SKM-1 treated with dmso at 0.1 percent for 144 hours (cell line): ENCODE measurements at regions not wholly inside any gene's neighbourhood (a gene's known extent, or its start where the extent isn't known, plus 50 kb on each side); places are given as distances from the start of the nearest gene placed in this dataset.
"Not testable (repeated sequence)": the region's sequence is repeated elsewhere in the genome, so short reads cannot be mapped to it uniquely, and the experiment has no call there.

ENCODE experiments used
- DNase-seq: peaks from one replicate; lab custom pipeline; 2025; ENCODE audit not compliant: unreplicated experiment; lab: John Stamatoyannopoulos, UW

DNA sequence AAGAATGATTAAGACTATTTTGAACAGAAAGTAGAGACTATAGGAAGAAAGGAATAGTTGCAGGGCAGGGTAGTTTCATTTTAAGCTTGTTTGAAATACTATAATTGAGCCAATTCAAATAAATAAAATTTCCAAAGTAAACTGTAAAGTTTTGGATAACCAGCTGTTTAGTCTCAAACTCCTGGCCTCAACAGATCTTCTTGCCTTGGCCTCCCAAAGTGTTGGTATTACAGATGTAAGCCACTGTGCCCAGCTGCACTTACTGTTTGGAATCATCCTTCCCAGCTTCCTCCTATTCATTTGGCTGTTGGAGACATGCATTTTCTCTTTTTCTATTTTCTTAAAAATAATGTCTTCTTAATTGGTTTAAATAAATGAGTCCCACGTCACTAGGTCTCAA is 231.0 kb downstream of the NNT start:
- no peak for DNase-seq

DNA sequence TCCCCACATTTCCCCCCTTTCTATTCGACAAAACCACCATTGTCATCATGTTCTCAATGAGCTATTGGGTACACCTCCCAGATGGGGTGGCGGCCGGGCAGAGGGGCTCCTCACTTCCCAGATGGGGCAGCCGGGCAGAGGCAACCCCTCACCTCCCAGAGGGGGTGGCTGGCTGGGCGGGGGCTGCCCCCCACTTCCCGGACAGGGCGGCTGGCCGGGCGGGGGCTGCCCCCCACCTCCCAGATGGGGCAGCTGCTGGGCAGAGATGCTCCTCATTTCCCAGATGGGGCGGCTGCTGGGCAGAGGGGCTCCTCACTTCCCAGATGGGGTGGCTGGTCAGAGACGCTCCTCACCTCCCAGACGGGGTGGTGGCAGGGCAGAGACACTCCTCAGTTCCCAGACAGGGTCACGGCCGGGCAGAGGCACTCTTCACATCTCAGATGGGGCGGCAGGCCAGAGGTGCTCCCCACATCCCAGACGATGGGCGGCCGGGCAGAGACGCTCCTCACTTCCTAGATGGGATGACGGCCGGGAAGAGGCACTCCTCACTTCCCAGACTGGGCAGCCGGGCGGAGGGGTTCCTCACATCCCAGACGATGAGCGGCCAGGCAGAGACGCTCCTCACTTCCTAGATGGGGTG is 221.5 kb downstream of the NNT start:
- DNase-seq, result not testable (repeated sequence)

DNA sequence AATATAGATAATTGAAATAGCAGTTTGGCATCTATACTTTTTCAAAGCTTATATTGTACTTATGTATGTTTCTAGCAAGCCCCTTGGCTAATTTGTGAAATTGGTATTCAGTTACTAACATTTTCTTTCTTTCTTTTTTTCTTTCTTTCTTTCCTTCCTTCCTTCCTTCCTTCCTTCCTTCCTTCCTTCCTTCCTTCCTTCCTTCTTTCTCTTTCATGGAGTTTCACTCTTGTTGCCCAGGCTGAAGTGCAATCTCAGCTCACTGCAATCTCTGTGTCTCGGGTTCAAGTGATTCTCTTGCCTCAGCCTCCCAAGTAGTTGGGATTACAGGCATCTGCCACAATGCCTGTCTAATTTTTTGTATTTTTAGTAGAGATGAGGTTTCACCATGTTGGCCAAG is 215.4 kb downstream of the NNT start:
- DNase-seq, result not testable (repeated sequence)

DNA sequence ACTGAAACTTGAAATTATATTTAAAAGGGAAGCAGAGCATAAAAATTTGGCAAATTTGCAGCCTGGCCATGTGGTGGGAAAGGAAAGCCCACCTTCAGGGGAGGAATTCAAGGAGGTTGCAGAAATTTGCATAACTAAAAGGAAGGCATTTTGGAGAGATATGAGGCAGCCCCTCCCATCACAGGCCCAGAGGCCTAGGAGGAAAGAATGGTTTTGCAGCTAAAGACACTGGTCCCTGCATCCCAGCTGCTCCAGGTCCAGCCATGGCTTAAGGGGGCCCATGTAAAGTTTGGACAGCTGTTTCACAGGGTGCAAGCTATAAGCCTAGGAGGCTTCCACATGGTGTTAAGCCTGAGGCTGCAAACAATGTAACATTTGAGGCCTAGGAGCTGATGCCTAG is 212.5 kb downstream of the NNT start:
- no peak for DNase-seq

GRCh38 chr5:43804723-43805122 is 201.7 kb downstream of the NNT start:
- DNase-seq, result no peak

DNA sequence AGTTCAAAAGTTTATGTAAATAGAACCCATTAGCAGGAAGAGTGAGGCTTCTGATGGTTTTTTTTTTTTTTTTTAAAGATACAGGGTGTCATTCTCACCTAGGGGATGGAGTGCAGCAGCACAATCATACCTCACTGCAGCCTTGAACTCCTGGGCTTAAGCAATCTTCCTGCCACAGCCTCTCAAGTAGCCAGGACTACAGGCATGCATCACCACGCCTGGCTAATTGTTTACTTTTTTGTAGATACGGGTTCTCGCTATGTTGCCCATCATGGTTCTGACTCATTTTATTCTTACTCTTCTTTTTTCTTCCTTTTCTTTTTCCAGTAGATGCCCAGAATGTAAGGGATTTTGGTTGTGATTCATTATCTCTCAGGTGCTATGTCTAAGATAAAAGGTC is 201.1 kb downstream of the NNT start:
- no peak for DNase-seq

- DNase-seq, result no peak
Measured at GRCh38 chr5:43802651-43803050, 199.7 kb downstream of the NNT start.

- DNase-seq, result no peak
Measured at GRCh38 chr5:43802119-43802518, 199.1 kb downstream of the NNT start.

DNA sequence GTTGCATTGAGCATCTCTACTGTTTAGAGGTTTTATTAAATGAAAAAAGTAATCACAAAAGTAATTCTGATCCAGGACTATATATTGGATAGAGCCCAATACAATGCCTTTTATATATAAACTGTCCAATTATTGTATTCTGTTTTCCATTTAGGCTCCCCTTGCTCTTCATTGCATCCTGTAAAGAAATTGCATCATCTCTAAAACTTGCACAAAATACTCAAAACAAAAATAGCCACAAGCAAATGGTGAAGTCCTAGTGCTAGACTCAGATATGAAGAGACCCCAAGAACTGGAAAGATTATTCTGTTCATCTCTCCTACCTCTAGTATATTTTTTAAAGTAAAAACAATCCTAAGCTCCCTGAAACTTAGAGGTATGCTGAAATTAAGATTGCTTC is 195.8 kb downstream of the NNT start:
- DNase-seq, result no peak

- not testable (repeated sequence) for DNase-seq
Measured at GRCh38 chr5:43791880-43792279, 188.9 kb downstream of the NNT start.

GRCh38 chr5:43785198-43785597 is 182.2 kb downstream of the NNT start:
- DNase-seq, result no peak

GRCh38 chr5:43780586-43780985 is 177.6 kb downstream of the NNT start:
- DNase-seq, result no peak

- no peak for DNase-seq
Measured at GRCh38 chr5:43774881-43775399, 172.0 kb downstream of the NNT start.

DNA sequence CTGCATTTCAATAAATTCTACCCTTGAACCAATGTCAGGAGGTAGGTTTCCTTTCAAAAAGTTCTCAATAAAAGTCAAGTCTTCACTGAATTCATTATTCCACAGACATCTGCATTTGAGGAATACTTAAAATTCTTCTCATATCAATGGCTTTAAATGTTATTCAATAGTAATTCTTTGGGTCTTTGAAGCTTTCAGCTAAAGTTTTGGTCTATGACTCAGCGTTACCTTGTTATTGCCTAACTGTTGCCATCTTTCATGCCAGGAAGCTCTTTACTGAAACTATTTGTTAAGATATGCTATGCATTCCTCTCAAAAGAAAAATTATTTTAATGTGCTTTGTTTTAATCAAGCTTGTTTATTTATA is 170.5 kb downstream of the NNT start:
- peak; percentile 43 for DNase-seq

DNA sequence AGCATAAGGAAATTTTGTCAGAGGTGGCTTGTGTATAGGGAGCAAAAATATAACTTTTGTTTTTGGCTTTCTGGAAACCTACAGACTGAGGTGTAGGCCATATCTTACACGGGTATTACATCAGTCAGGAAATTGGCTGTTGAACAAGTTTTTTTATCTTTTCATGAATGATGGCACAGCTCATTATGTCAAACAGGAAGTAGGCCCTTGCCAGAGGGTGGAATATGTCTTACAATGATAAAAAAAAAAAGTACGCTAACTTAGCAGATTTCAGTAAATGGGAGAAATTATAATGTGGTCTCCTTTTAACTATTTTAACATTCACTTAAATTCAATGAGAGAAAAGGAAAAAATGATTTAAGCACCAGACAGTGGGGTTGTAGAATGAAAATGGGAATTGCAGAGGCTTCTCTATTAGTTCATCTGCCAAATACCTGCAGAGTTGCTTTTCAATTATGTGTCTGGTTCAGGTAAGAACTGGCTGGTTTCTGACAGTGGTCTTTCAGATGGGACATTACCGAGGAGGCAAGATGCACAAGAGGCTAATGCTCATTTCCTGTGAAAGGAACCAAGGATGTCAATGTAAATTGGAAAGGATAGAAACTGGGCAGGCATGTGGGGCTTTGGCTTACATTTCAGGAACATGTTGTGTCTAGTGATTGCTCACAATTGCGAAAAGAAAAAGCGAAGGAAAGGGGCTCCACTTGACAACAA is 169.9 kb downstream of the NNT start:
- DNase-seq, result peak; percentile 32

GRCh38 chr5:43772458-43772763 is 169.4 kb downstream of the NNT start:
- no peak for DNase-seq

DNA sequence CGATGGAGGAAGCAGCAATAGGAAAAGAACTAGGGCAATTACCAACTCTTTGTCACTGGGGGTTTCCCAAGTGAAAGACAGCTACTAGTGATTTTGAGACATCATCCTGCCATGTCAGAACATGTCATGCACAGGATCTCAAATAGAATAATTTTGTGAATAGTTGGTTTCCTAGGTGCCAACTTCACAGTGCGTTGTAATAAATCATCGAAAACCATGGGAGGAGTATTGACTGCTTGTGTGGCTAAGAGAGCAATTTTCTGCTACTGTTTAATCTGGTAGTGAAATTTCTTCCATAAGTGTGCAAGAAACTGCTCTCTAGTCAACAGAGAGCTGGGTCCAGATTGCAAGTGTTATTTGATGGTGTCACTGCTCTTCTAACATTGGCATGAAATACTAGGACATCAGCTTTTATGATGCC is 168.6 kb downstream of the NNT start:
- no peak for DNase-seq

DNA sequence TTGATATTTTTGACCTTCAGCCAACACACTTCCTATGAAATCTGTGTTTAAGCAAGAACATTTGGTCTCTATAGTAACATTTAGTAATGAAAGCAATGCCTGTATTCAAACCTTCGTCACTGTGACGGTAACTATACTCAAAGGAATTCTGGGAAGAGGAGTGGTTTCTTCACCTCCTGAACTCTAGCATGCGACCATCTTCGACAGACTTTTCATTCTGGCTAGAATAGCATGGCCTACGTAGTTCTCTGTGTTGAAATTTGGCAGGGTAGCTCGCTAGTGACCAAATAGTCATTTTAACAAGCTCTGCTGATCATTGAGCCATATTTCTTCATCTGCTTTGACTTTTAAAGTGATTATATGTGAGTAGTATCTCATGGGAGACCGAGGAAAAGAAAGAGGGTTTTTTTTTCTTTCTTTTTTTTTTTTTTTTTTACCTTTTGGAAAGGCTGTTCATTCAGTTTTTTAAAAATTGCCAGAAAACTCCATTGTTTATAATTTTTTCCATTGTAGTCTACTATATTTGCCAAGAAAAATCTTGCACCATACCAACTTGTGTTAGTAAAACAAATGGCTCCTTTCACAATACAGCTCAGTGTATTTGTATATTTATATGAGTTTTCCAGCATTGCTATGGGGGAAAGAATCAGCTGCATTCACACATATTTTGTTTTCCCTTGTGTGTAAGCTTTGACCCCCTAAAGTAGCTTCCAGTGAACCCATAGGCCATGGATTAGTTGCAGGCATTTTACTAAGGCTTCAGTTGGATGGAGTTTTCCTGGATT is 166.8 kb downstream of the NNT start:
- DNase-seq, result no peak
